ENCODE measurements at regions not wholly inside any gene's neighbourhood (a gene's known extent, or its start where the extent isn't known, plus 50 kb on each side); places are given as distances from the start of the nearest gene placed in this dataset.

DNA sequence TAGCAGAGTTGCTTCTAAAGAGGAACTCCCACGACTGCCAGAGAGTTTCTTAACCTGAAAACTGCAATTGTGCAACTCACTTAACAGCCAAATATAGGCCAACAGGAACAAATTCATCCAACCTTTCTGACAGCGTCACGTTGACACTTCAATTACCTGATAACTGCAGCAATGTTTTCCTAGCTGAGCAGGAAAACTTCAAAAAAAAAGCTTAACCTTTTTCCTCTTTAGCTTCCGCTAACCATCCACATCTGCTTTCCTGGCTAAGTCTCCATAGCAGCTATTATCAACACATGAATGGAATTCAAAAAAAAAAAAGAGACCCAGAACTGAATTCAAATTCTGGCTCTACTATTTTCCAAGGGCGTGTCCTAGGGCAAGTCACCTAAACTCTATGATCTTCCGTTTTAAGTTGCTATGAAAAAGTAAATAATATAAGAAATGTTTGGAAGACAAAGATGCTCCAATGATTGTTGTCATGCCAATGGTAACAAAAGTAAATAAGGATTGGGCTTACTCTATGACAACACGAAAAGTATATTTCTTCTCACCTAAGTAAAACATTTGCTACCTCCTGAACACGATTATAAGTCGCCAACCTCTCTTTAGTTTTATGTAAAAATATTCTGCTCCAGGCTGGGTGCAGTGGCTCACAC lies 524.6 kb upstream of the JARID2 start:
- Histone ChIP-seq H3K9ac (ENCODE audit: low read length) (no peak overlapping the region), H3K27ac (ENCODE audit: low read depth, low read length) (no peak overlapping the region), H3K36me3 (ENCODE audit: insufficient read depth, low read length) (no peaks in the 10 kb centered on the region), H3K9me3 (ENCODE audit: insufficient read depth, low read depth, low read length) (no peaks in the 10 kb centered on the region), H2AFZ (ENCODE audit: low read depth, low read length) (no peak overlapping the region), H3K4me3 (ENCODE audit: insufficient read depth, low read depth, low read length) (no peak overlapping the region), H3K4me2 (ENCODE audit: low read length) (no peak overlapping the region), H3K27me3 (ENCODE audit: insufficient read depth, low read length) (no peaks in the 10 kb centered on the region), H4K20me1 (ENCODE audit: insufficient read depth, low read length) (no peaks in the 10 kb centered on the region), H3K4me1 (ENCODE audit: insufficient read depth, low read length) (peaks cover 4% of the 10 kb centered on the region), H3K79me2 (ENCODE audit: insufficient read depth, low read length) (no peaks in the 10 kb centered on the region)
- H3K4me1 Mint-ChIP-seq (ENCODE audit: low read depth, unreplicated experiment) = peaks cover 20% of the 10 kb centered on the region
- no peak overlapping the region for H3K27ac Mint-ChIP-seq (ENCODE audit: unreplicated experiment)
- peak; percentile 23 for DNase-seq (ENCODE audit: low read depth)
- no peak overlapping the region for H3K4me3 Mint-ChIP-seq (ENCODE audit: unreplicated experiment)
- no peak for FAIRE-seq
- peaks cover 5% of the 10 kb centered on the region for H3K9me3 Mint-ChIP-seq (ENCODE audit: unreplicated experiment)
- H3K27me3 Mint-ChIP-seq (ENCODE audit: low read depth, unreplicated experiment) = peaks cover 2% of the 10 kb centered on the region
- TF ChIP-seq EZH2 (IDR thresholded peaks at IDR 0.05; ENCODE audit: insufficient read depth, low read length) = no peak
- TF ChIP-seq, protein P1, sequence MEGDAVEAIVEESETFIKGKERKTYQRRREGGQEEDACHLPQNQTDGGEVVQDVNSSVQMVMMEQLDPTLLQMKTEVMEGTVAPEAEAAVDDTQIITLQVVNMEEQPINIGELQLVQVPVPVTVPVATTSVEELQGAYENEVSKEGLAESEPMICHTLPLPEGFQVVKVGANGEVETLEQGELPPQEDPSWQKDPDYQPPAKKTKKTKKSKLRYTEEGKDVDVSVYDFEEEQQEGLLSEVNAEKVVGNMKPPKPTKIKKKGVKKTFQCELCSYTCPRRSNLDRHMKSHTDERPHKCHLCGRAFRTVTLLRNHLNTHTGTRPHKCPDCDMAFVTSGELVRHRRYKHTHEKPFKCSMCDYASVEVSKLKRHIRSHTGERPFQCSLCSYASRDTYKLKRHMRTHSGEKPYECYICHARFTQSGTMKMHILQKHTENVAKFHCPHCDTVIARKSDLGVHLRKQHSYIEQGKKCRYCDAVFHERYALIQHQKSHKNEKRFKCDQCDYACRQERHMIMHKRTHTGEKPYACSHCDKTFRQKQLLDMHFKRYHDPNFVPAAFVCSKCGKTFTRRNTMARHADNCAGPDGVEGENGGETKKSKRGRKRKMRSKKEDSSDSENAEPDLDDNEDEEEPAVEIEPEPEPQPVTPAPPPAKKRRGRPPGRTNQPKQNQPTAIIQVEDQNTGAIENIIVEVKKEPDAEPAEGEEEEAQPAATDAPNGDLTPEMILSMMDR (IDR thresholded peaks at IDR 0.05; ENCODE audit: insufficient read depth, low read depth, low read length) = no peak
- no peaks in the 10 kb centered on the region for H3K36me3 Mint-ChIP-seq (ENCODE audit: low read depth, unreplicated experiment)

GRCh38 chr6:14722001-14722562 lies 523.8 kb upstream of the JARID2 start:
- H3K79me2 ChIP-seq (ENCODE audit: insufficient read depth, low read length) = no peaks in the 10 kb centered on the region
- Mint-ChIP-seq H3K27me3 (ENCODE audit: low read depth, unreplicated experiment) (no peaks in the 10 kb centered on the region), H3K27ac (ENCODE audit: unreplicated experiment) (no peak overlapping the region), H3K4me1 (ENCODE audit: low read depth, unreplicated experiment) (peaks cover 16% of the 10 kb centered on the region), H3K9me3 (ENCODE audit: unreplicated experiment) (peaks cover 2% of the 10 kb centered on the region), H3K4me3 (ENCODE audit: unreplicated experiment) (no peak overlapping the region), H3K36me3 (ENCODE audit: low read depth, unreplicated experiment) (no peaks in the 10 kb centered on the region)
- no peaks in the 10 kb centered on the region for H3K27me3 ChIP-seq (ENCODE audit: insufficient read depth, low read length)
- peaks cover 4% of the 10 kb centered on the region for H3K4me1 ChIP-seq (ENCODE audit: insufficient read depth, low read length)
- no peak overlapping the region for H3K9ac ChIP-seq (ENCODE audit: low read length)
- no peaks in the 10 kb centered on the region for H3K9me3 ChIP-seq (ENCODE audit: insufficient read depth, low read depth, low read length)
- no peak overlapping the region for H3K27ac ChIP-seq (ENCODE audit: low read depth, low read length)
- no peaks in the 10 kb centered on the region for H3K36me3 ChIP-seq (ENCODE audit: insufficient read depth, low read length)
- FAIRE-seq = no peak
- no peak for TF ChIP-seq EZH2 (IDR thresholded peaks at IDR 0.05; ENCODE audit: insufficient read depth, low read length)
- TF ChIP-seq, protein P1 (IDR thresholded peaks at IDR 0.05; ENCODE audit: insufficient read depth, low read depth, low read length) = no peak
- H3K4me2 ChIP-seq (ENCODE audit: low read length) = no peak overlapping the region
- H3K4me3 ChIP-seq (ENCODE audit: insufficient read depth, low read depth, low read length) = no peak overlapping the region
- no peaks in the 10 kb centered on the region for H4K20me1 ChIP-seq (ENCODE audit: insufficient read depth, low read length)
- no peak for DNase-seq (ENCODE audit: low read depth)
- no peak overlapping the region for H2AFZ ChIP-seq (ENCODE audit: low read depth, low read length)

DNA sequence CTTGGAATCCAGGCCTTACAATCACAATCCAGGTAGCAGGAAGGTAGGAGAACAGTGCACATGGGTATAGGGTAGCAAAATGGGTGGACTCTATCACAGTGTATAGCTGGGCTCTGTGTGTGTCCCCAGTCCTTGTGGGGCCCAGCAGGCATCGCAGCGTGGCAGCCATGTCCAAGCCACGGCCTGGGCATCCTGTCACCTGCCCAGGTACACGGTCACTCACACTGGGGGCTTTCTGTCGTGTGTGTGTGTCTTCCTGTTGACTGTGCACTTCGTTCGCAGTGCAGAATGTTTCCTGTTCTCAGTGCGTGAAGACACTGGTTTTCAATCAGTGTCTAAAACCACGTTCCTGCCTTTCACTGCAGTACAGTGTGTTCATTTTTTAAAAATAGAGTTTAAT lies 523.2 kb upstream of the JARID2 start:
- Histone ChIP-seq H3K36me3 (ENCODE audit: insufficient read depth, low read length) (no peaks in the 10 kb centered on the region), H3K27me3 (ENCODE audit: insufficient read depth, low read length) (no peaks in the 10 kb centered on the region), H3K4me1 (ENCODE audit: insufficient read depth, low read length) (peaks cover 4% of the 10 kb centered on the region), H3K79me2 (ENCODE audit: insufficient read depth, low read length) (no peaks in the 10 kb centered on the region), H2AFZ (ENCODE audit: low read depth, low read length) (no peak overlapping the region), H3K4me3 (ENCODE audit: insufficient read depth, low read depth, low read length) (no peak overlapping the region), H3K9me3 (ENCODE audit: insufficient read depth, low read depth, low read length) (no peaks in the 10 kb centered on the region), H4K20me1 (ENCODE audit: insufficient read depth, low read length) (no peaks in the 10 kb centered on the region), H3K9ac (ENCODE audit: low read length) (no peak overlapping the region), H3K4me2 (ENCODE audit: low read length) (no peak overlapping the region), H3K27ac (ENCODE audit: low read depth, low read length) (no peak overlapping the region)
- Mint-ChIP-seq H3K9me3 (ENCODE audit: unreplicated experiment) (peaks cover 2% of the 10 kb centered on the region), H3K4me3 (ENCODE audit: unreplicated experiment) (no peak overlapping the region), H3K27me3 (ENCODE audit: low read depth, unreplicated experiment) (no peaks in the 10 kb centered on the region), H3K27ac (ENCODE audit: unreplicated experiment) (no peak overlapping the region), H3K4me1 (ENCODE audit: low read depth, unreplicated experiment) (peaks cover 16% of the 10 kb centered on the region), H3K36me3 (ENCODE audit: low read depth, unreplicated experiment) (no peaks in the 10 kb centered on the region)
- no peak for FAIRE-seq
- no peak for DNase-seq (ENCODE audit: low read depth)
- TF ChIP-seq, protein P1 (IDR thresholded peaks at IDR 0.05; ENCODE audit: insufficient read depth, low read depth, low read length) = no peak
- no peak for TF ChIP-seq EZH2 (IDR thresholded peaks at IDR 0.05; ENCODE audit: insufficient read depth, low read length)
